Astrocyte of the cerebellum (primary cell): ENCODE measurements at regions not wholly inside any gene's neighbourhood (a gene's known extent, or its start where the extent isn't known, plus 50 kb on each side); places are given as distances from the start of the nearest gene placed in this dataset.
"Not testable (repeated sequence)": the region's sequence is repeated elsewhere in the genome, so short reads cannot be mapped to it uniquely, and the experiment has no call there.

Source experiments
- DNase-seq: peaks from one replicate; pipeline ENCODE4 v3.0.0-alpha.2; 2011; ENCODE audit warnings: low read depth
- H3K4me3 ChIP-seq: 2 replicates; pipeline ENCODE4 v1.5.1; 2011; ENCODE audit warnings: mild to moderate bottlenecking, low read depth, low read length, moderate library complexity
- CTCF ChIP-seq: IDR thresholded peaks from 2 replicates; pipeline ENCODE4 v1.5.1; 2012; ENCODE audit warnings: low read length, low read depth, moderate library complexity, mild to moderate bottlenecking; ENCODE audit errors: missing control alignments
- in situ Hi-C: cut with HindIII; loops from 2 replicates; pipeline ENCODE4 v1.10.0; 2017; ENCODE audit warnings: low sequenced_read_pairs

GRCh38 chr2:192390401-192390800 is 195.7 kb upstream of the TMEFF2 start:
- in situ Hi-C loops = no loop called here
- TF ChIP-seq CTCF = no peak
- DNase-seq = no peak
- H3K4me3 ChIP-seq = no peak overlapping the region

GRCh38 chr2:192384191-192384590 is 189.5 kb upstream of the TMEFF2 start:
- DNase-seq, H3K4me3 ChIP-seq, in situ Hi-C loops: not testable (repeated sequence)

- DNase-seq = no peak
Measured at GRCh38 chr2:192381082-192381481, 186.3 kb upstream of the TMEFF2 start.

GRCh38 chr2:192379736-192380135 is 185.0 kb upstream of the TMEFF2 start:
- no peak for TF ChIP-seq CTCF
- no peak overlapping the region for H3K4me3 ChIP-seq
- no peak for DNase-seq
- in situ Hi-C loops = no loop called here

More at GRCh38 chr2:192381082-192381481, 186.3 kb upstream of the TMEFF2 start:
- no peak for TF ChIP-seq CTCF
- H3K4me3 ChIP-seq = no peak overlapping the region
- in situ Hi-C loops = no loop called here

GRCh38 chr2:192377173-192377572 is 182.4 kb upstream of the TMEFF2 start:
- in situ Hi-C loops = no loop called here
- no peak overlapping the region for H3K4me3 ChIP-seq

GRCh38 chr2:192373754-192374153 is 179.0 kb upstream of the TMEFF2 start:
- no peak for TF ChIP-seq CTCF
- in situ Hi-C loops = no loop called here
- DNase-seq = no peak
- no peak overlapping the region for H3K4me3 ChIP-seq

More at GRCh38 chr2:192377173-192377572, 182.4 kb upstream of the TMEFF2 start:
- no peak for TF ChIP-seq CTCF
- DNase-seq = no peak

- no peak for TF ChIP-seq CTCF
- no peak overlapping the region for H3K4me3 ChIP-seq
- in situ Hi-C loops = no loop called here
- no peak for DNase-seq
Measured at GRCh38 chr2:192373221-192373620, 178.5 kb upstream of the TMEFF2 start.
